Frontal cortex (tissue), 3 donors: ENCODE measurements at regions not wholly inside any gene's neighbourhood (a gene's known extent, or its start where the extent isn't known, plus 50 kb on each side); places are given as distances from the start of the nearest gene placed in this dataset.
"Not testable (repeated sequence)": the region's sequence is repeated elsewhere in the genome, so short reads cannot be mapped to it uniquely, and the experiment has no call there.

Experiments
- DNase-seq, 2 donors: peaks; one replicate each; pipeline ENCODE4 v3.0.0; 2012; ENCODE audit warnings: low spot score in 2 of 2
- FAIRE-seq: peaks from 2 replicates; lab custom pipeline; 2012; peaks lifted over from hg19 to GRCh38; lab: Jason Lieb, UNC
- donor health status: control.
- donor health status: control.
- donor health status: control.

GRCh38 chr9:38144421-38144820, 75.4 kb upstream of the SHB start:
- no peak for FAIRE-seq
- no peak for DNase-seq

- FAIRE-seq, result no peak
- no peak for DNase-seq
These were observed 72.9 kb upstream of the SHB start for GRCh38 chr9:38141746-38142591.

- DNase-seq (no peak), FAIRE-seq (no peak)
These were observed 69.2 kb upstream of the SHB start for GRCh38 chr9:38138276-38138675.

- DNase-seq (no peak), FAIRE-seq (no peak)
These were observed 68.3 kb upstream of the SHB start for GRCh38 chr9:38137342-38137741.

GRCh38 chr9:38136386-38136785, 67.4 kb upstream of the SHB start:
- FAIRE-seq (no peak), DNase-seq (no peak)

- DNase-seq, result no peak
These were observed 65.7 kb upstream of the SHB start for GRCh38 chr9:38134611-38135237.

GRCh38 chr9:38133595-38133994, 64.6 kb upstream of the SHB start:
- no peak for DNase-seq
- no peak for FAIRE-seq

More at GRCh38 chr9:38134611-38135237, 65.7 kb upstream of the SHB start:
- no peak for FAIRE-seq

- DNase-seq (no peak), FAIRE-seq (no peak)
These were observed 63.9 kb upstream of the SHB start for GRCh38 chr9:38132956-38133355.

GRCh38 chr9:38131729-38132128, 62.7 kb upstream of the SHB start:
- FAIRE-seq (no peak), DNase-seq (no peak)

GRCh38 chr9:38130724-38131123, 61.7 kb upstream of the SHB start:
- DNase-seq, result no peak
- no peak for FAIRE-seq

GRCh38 chr9:38129366-38129765, 60.3 kb upstream of the SHB start:
- FAIRE-seq (no peak), DNase-seq (no peak)

- FAIRE-seq, result no peak
- no peak for DNase-seq
These were observed 59.8 kb upstream of the SHB start for GRCh38 chr9:38128752-38129270.

GRCh38 chr9:38127271-38127839, 58.3 kb upstream of the SHB start:
- DNase-seq (no peak), FAIRE-seq (no peak)

- FAIRE-seq, result no peak
- no peak for DNase-seq
These were observed 57.7 kb upstream of the SHB start for GRCh38 chr9:38126730-38127129.

- no peak for FAIRE-seq
- no peak for DNase-seq
These were observed 56.9 kb upstream of the SHB start for GRCh38 chr9:38125889-38126288.

- not testable (repeated sequence) for FAIRE-seq, DNase-seq
These were observed 54.3 kb upstream of the SHB start for GRCh38 chr9:38123359-38123758.

- FAIRE-seq, result no peak
- no peak for DNase-seq
These were observed 51.9 kb upstream of the SHB start for GRCh38 chr9:38120961-38121360.

GRCh38 chr9:38119560-38120236, 50.7 kb upstream of the SHB start:
- FAIRE-seq, result no peak
- no peak for DNase-seq

GRCh38 chr9:38118862-38119438, 49.9 kb upstream of the SHB start:
- DNase-seq (no peak), FAIRE-seq (no peak)
